HCT116 (cell line): ENCODE measurements at regions not wholly inside any gene's neighbourhood (a gene's known extent, or its start where the extent isn't known, plus 50 kb on each side); places are given as distances from the start of the nearest gene placed in this dataset.

ENCODE experiments used
- POLR2A ChIP-seq: IDR thresholded peaks from 2 replicates; pipeline ENCODE4 v1.7.0; 2011; ENCODE audit warnings: borderline replicate concordance; ENCODE audit not compliant: insufficient read depth, insufficient read length; ENCODE audit errors: extremely low read depth
- ZNF274 ChIP-seq: fragments of 200-500 bp; sonication (Bioruptor generic); IDR thresholded peaks from 2 replicates; pipeline ENCODE4 v1.6.1; 2014; ENCODE audit warnings: mild to moderate bottlenecking, low read depth, low read length, inconsistent platforms

DNA sequence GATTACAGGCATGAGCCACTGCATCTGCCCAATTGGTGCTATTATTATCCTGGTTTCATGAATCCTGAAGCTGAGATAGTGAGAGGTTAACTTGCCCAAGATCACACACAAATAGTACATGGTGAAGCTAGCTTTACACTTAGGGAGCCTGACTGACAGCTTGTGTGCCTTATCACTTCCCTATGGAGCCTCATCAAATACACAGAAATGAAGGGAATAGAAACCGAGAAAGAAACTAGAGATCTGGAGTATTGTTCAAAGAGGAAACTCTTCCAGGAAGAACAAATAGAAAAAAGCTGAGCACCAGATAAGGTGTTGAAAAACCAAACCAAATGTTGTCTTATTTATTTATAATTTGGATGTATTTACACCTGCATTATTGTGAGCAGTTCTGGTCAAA lies 155.0 kb upstream of the CITED2 start:
- TF ChIP-seq ZNF274 (no peak), POLR2A (no peak)
